Mesothelial cell of epicardium (in vitro differentiated cells): ENCODE measurements at regions not wholly inside any gene's neighbourhood (a gene's known extent, or its start where the extent isn't known, plus 50 kb on each side); places are given as distances from the start of the nearest gene placed in this dataset.

Experiments used
- DNase-seq, 2 experiments: peaks; one replicate each; pipeline ENCODE4 v3.0.0; 2021; ENCODE audit warnings: low spot score in 2 of 2; ENCODE audit not compliant: unreplicated experiment in 2 of 2
- H3K27ac Mint-ChIP-seq: 2 replicates; pipeline ENCODE4 v1.8.0; 2021; ENCODE audit warnings: mixed read lengths
- H3K27me3 Mint-ChIP-seq: 2 replicates; pipeline ENCODE4 v1.8.0; 2021; ENCODE audit warnings: low read depth, mixed read lengths
- H3K36me3 Mint-ChIP-seq: 2 replicates; pipeline ENCODE4 v1.8.0; 2021; ENCODE audit warnings: mixed read lengths
- H3K4me1 Mint-ChIP-seq: 2 replicates; pipeline ENCODE4 v1.8.0; 2021; ENCODE audit warnings: mixed read lengths
- H3K4me3 Mint-ChIP-seq: 2 replicates; pipeline ENCODE4 v1.8.0; 2021; ENCODE audit warnings: mild to moderate bottlenecking, moderate library complexity, mixed read lengths
- H3K9me3 Mint-ChIP-seq: 2 replicates; pipeline ENCODE4 v1.8.0; 2021; ENCODE audit warnings: mixed read lengths
- CTCF ChIP-seq: fragments of 200-600 bp; sonication (generic); IDR thresholded peaks from one replicate; pipeline ENCODE4 v1.5.0; 2021; ENCODE audit warnings: antibody characterized with exemption; ENCODE audit not compliant: unreplicated experiment

- no peak for DNase-seq
- no peak for TF ChIP-seq CTCF
- H3K27ac Mint-ChIP-seq: peak overlapping the region; percentile 10
- H3K4me1 Mint-ChIP-seq: peaks cover 4% of the 10 kb centered on the region
- no peaks in the 10 kb centered on the region for H3K27me3 Mint-ChIP-seq
- no peaks in the 10 kb centered on the region for H3K36me3 Mint-ChIP-seq
- no peak overlapping the region for H3K4me3 Mint-ChIP-seq
- H3K9me3 Mint-ChIP-seq: peaks cover 4% of the 10 kb centered on the region
Observed at GRCh38 chr16:73214825-73215677, 167.1 kb upstream of the ZFHX3 start.

- no peak for DNase-seq
- no peak for TF ChIP-seq CTCF
- peaks cover 4% of the 10 kb centered on the region for H3K9me3 Mint-ChIP-seq
- H3K4me1 Mint-ChIP-seq: peaks cover 4% of the 10 kb centered on the region
- no peak overlapping the region for H3K4me3 Mint-ChIP-seq
- no peaks in the 10 kb centered on the region for H3K36me3 Mint-ChIP-seq
- no peak overlapping the region for H3K27ac Mint-ChIP-seq
- H3K27me3 Mint-ChIP-seq: no peaks in the 10 kb centered on the region
Observed at GRCh38 chr16:73213732-73214455, 166.0 kb upstream of the ZFHX3 start.

GRCh38 chr16:73212431-73212830, 164.5 kb upstream of the ZFHX3 start:
- Mint-ChIP-seq H3K27me3 (no peaks in the 10 kb centered on the region), H3K36me3 (no peaks in the 10 kb centered on the region), H3K4me1 (peaks cover 4% of the 10 kb centered on the region), H3K9me3 (peaks cover 4% of the 10 kb centered on the region), H3K27ac (no peak overlapping the region), H3K4me3 (no peak overlapping the region)
- DNase-seq: no peak
- no peak for TF ChIP-seq CTCF

- Mint-ChIP-seq H3K9me3 (no peaks in the 10 kb centered on the region), H3K4me1 (peaks cover 4% of the 10 kb centered on the region), H3K36me3 (no peaks in the 10 kb centered on the region), H3K27me3 (no peaks in the 10 kb centered on the region), H3K27ac (no peak overlapping the region), H3K4me3 (no peak overlapping the region)
- no peak for DNase-seq
- TF ChIP-seq CTCF: no peak
Observed at GRCh38 chr16:73210686-73211085, 162.8 kb upstream of the ZFHX3 start.

- Mint-ChIP-seq H3K9me3 (no peaks in the 10 kb centered on the region), H3K27ac (no peak overlapping the region), H3K4me3 (no peak overlapping the region), H3K36me3 (no peaks in the 10 kb centered on the region), H3K4me1 (peaks cover 2% of the 10 kb centered on the region), H3K27me3 (no peaks in the 10 kb centered on the region)
- TF ChIP-seq CTCF: no peak
- DNase-seq: no peak
Observed at GRCh38 chr16:73210084-73210483, 162.2 kb upstream of the ZFHX3 start.
